Stimulated activated CD4-positive, alpha-beta T cell treated with anti-CD3 and anti-CD28 coated beads, Interleukin-15, amount 100 ng/mL, for 48 hours (primary cell): ENCODE measurements at regions not wholly inside any gene's neighbourhood (a gene's known extent, or its start where the extent isn't known, plus 50 kb on each side); places are given as distances from the start of the nearest gene placed in this dataset.

Experiments
- DNase-seq, 2 donors: peaks; one replicate each; pipeline ENCODE4 v3.0.0-alpha.2; 2020; ENCODE audit warnings: low read depth in 2 of 2

DNA sequence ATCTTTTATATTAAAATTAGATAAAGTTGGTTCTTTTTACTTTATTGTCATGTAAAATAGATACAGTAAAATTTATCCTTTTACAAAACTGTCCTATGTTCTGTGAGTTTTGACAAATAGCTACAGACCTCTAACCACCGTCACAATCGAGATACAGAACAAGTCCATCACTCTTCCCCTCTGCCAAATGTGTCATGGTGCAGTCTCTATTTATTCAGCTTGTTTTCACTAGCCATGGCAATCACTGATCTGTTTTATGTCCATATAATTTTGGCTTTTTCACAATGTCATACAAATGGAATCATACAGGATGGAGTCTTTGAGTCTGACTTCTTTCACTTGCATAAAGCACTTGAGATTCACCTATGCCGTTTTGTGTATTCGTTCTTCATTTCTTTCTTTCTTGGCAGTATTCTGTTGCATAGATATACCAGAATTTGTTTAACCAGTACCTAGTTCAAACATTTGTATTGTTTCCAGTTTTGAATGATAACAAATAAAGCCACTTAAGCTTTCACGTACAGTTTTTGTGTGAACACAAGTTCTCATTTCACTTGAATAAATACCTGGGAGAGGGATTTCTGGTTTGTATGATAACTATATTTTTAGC is 273.2 kb upstream of the MPDZ start:
- no peak for DNase-seq

DNA sequence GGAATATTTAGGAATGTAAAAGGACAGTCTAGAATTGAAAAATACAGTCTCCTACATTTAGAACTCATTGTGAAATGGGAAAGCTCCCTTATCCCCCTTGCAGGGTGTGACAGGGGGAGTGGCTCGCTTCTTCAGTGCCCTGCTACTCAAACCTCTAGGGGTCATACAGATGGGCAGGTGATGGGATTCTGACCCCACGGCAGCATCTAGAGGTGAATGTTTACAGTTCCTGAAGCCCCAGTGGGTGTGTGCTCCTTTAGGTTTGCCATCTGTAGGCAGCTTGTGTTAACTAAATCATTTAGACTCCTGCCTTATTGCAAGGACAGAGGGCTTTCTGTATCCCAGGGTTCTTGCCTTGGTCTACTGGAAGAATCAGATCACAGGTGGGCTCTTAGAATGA is 271.0 kb upstream of the MPDZ start:
- no peak for DNase-seq

DNA sequence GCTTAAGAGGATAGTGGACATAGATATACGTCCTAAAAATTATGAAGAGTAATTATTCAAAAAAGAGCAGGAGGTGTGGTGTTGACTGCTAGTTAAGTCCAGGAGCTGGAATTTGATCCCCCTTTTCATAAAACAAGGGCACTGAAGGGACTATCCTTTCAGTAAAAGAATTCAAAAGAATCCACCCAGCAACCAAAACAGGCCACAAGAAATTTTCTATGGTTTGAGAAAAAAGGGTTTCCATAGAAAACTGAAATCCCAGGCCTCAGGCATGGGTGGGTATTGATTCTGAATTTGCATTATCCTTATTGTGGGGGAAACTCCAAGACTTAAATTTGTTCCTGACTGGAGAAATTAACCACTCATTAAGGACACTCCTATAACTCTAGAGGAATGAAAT is 269.0 kb upstream of the MPDZ start:
- DNase-seq, result no peak

DNA sequence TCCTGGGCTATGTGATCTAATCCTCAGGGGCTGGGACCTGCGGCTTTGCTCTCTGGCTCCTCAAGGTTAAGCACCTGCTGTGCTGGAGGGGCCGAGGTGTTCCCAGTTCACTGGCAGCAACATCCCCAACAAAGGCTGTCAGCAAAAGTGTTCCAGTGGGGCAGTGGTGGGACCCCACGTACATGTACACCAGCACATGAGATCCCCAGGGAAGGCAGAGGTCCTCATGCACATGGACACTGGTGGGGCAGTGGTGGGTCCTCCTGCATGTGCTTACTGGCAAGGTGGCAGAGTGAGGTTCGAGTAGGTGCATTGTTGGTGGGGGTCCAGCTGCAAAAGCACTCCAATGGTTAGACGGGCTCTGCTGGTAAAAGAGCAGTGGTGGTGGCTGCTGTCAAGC is 255.6 kb upstream of the MPDZ start:
- no peak for DNase-seq

DNA sequence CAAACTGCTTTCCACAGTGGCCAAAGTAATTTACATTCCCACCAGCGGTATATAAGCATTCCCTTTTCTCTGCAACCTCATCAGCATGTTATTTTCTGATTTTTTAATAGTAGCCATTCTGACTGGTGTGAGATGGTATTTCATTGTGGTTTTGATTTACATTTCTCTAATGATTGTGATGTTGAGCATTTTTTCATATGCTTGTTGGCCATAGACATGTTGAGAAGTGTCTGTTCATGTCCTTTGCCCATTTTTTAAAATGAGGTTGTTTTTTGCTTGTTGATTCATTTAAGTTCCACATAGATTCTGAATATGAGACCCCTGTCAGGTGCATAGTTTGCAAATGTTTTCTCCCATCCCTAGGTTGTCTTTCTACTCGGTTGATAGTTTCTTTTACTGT is 254.5 kb upstream of the MPDZ start:
- DNase-seq, result no peak

DNA sequence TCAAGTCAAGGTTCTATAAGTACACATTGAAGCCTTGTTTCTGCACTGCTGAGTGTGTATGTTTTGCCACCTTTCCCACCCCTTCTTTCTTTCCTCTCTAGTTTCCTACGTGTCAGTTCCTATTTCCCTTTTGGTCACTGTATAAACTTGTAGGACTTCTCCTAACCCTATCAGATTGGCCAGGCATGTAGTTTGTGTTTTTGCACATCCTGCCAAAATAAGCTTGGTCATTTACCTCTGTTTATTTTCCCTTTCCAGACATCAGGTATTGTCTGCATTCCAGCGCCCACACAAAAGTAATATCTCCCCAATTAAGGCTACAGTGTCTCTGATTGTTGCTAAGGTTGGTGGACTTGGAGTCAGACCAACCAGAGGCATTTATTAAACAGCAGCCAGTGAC is 252.9 kb upstream of the MPDZ start:
- no peak for DNase-seq

DNA sequence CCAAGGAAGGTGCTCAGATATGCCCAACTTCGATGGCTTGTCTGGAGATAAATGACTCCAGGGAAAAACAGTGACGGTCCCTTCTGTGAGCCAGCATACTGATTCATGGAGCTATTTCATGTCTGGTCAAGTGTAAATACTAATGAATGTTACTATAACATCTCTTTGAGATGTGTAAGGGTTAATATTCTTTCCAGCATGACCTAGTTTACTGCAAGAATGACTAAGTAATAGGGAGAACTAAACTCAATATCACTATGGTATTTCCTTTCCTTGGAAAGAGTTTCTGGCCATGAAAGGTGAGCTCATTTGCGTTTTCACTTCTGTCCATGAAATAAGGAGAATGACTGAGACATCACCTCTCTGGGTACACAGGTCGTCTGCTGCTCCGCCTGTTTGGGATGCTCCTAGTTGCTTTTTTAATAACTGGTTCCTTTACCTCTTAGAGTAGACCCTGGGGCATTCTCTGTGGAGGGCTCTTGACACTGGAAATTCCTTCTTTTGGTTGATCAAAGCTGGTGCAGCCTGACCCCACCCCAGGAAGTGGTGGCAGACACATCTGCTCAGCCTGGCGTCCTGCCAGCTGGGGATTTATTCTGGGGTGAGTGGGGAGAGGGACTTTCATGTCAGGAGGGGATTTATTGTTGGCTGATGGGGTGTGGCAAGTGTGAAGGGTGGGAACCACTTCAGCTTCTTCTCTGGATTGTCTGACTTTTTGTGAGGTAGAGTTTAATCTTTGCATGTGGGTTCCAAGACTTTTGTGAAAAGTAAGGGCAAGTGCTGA is 250.0 kb upstream of the MPDZ start:
- no peak for DNase-seq

DNA sequence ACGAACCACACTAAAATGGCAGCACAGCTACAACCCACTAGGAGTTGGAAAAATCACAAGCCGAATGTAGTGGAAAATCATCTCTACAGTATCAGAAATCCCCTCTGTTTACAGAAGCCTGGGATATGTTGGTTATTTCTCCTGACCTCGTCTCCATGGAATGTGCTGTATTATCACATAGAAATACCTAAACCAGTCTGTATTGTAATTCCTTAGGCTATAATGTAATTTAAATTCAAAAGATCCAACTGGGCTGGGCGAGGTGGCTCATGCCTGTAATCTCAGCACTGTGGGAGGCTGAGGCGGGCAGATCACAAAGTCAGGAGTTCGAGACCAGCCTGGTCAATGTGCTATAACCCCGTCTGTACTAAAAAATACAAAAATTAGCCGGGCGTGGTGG is 244.8 kb upstream of the MPDZ start:
- no peak for DNase-seq

DNA sequence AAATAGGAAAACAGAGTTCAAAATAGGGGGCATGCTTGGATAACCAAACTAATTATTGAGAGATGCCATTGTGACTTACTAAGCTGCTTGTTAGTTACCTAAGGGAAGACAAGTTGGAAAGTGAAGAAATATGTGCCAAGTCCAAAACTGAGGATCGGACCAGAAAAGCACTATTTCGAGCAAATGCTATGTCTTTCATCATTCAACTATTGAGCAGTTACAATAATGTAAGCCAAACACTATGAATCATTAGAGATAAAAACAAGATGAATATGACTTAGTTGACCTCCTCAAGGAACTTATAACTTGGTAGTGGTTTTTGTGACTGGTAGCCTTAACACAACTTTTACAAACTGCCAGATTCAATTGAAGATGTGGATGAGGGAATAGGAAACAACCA is 240.6 kb upstream of the MPDZ start:
- no peak for DNase-seq

DNA sequence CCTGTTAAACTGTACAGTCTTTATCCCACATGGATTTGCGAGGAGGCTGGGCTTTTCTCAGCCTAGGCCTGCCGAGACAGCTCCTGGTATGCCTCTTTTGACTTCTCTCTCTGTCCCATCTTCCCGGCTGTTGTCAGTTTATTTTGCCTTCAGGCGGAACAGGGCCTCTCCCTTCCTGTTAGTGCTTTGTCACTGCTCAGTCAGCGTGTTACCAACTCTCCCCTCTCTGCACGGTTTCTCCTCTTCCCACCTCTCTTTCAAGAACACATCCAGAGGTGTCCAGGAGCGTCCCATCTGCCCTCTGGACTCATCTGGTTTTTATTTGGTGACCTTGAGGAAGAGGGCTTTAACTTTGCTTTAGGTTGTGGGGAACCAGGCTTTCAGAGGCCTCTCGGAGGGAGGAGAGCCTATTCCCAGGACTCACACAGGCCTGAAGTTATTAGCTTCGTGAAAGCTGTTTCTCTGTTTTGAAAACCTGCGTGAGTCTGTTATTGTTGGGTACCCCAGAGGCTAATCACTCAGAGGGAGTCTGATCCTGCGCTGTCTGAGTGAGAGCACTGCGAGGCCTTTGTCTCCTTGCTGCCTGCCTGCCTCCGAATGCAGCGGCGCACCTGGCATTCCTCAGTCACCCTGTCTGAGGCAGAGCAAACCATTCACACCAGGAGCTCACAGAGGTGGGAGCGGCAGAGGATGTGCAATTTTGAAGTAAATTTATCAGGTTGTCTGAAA is 234.4 kb upstream of the MPDZ start:
- no peak for DNase-seq

DNA sequence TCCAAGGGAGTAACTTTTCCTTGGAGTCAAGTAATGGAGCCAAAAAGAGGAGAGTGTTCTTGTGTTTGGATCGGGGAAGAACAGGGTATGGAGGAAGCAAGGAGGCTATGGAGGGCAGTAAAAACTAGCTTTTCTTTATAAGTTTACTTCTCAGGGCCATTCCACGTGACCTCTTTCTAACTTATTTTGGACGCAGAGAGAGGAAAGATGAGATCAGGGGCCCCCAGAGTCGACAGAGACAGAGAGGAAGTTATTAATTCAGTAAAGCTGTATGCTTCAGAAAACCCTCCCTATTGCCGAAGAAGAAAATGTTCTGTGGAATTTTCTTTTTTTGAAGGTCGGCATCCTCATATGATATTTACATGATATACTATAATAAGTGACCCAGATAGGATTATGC is 233.8 kb upstream of the MPDZ start:
- no peak for DNase-seq

DNA sequence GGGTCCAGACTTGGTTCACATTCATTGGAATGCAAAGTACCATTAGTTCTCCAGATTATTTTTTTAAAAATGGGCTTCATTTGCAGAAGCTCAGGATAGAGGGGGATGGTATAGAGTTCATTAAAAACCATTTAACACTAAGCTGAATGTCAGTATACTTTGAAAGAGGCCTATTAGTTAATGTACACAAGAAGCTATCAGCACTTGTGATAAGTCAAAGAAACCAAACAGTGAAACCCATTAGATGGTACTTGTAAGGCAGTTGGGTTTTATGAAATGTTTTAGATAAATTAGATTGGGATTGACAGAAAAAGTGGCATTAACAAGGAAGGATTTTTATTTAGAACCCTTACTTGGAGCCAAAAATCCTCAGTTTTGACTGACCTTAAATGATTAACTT is 229.2 kb upstream of the MPDZ start:
- DNase-seq, result no peak

DNA sequence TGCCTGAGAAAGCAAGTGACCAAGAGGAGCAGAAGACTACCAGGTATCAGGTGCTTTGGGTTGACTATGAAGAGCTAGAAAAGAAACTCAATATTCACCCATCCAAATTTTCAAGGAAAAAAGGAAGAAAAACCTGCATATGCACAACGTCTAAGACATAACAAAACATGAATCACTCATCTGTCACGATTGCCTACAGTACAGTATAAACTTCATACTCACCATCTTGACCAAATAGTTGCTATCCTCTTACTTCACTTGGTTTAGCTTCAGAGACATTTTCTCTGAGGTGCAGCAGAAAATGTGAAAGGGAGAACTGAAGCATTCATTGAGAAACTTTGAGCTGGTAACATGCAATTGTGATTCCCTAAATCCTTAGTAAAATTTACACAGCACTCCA is 228.6 kb upstream of the MPDZ start:
- DNase-seq, result no peak

DNA sequence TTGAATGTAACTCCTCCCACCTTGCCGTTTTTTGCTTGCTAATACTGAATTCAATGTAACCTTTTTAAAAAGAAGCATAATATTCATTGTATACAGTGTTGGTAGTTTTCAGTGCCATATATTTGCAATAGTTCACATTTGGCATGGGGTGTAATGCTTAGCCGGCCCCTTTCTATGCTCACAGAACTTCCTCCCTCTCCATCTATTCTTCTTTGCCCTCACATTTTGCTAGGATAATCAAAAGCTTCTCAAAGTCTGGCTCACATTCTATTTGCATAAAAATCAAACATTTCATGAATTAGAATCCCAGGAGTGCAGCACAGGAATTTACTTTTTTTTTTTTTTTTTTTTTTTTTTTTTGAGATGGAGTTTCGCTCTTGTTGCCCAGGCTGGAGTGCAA is 226.3 kb upstream of the MPDZ start:
- no peak for DNase-seq

DNA sequence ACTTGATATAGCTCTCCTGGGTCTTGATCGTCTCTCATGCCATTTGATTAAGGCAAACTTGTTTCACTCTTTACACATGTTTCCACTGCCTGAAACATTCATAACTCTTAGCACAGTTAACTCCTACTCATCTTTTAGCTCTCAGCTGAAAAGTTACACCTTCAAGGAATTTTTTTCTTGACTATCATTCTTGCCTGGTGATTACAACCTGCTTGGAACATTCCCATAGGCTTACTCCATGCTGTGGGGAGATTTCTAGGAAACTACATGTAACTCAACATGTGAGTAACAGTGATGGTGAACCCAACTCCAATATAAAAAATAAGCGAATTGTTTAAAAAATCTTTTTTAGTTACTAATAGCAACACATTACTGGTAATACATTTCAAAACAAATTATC is 224.1 kb upstream of the MPDZ start:
- DNase-seq, result no peak

DNA sequence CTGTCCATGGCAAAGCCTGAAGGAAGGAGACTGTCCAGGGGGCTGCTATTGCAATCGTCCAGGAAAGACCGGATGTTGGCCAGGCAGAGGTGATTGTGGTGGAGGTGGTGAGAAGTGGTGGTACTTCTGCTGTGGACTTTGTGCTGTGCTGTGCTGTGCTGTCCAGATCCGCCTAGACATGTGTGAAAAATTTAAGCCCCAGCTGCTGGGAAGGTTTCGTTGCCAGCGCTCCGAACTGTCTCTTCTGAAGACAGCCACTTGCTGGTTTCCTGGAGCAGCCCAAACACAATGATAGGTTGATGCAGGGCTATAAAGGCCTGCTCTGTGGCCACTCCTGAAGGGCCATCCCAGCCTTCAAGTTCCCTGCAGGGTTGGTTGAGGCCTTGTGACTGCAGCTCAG is 223.0 kb upstream of the MPDZ start:
- no peak for DNase-seq

DNA sequence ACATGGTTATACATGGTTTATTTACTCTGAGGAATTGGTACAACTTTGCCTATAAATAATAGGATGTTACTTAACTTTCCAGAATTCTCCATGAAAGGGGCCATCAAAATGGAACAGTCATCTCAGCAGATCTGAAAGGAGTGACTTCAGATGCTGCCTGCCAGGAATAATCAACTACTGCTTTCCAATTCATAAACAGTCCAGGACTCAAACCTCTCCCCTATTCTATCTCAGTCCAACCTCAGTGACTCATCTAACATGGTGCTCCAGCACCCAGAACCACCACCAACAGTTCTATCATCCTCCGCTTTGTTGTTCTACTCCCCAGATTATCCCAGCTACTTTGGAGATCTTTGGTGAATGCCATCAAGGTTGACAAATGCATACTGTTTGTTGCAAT is 221.5 kb upstream of the MPDZ start:
- no peak for DNase-seq

DNA sequence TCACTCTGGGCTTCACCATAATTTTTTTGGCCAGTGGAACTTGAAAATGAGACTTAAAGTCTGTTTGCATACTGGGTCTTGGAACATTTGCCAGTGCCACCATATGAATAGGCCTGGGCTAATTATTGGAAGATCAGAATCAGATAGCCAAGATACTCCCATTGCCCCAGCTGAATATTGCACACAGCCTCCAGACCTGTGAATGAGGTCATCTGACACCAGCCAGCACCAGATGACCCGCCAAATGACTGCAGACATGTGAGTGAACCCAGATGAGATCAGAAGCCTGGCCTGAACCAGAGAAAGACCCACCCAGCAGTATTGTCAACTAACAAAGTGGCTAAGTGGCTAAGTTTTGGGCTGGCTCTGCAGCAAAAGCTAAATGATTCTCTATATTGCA is 220.5 kb upstream of the MPDZ start:
- no peak for DNase-seq

DNA sequence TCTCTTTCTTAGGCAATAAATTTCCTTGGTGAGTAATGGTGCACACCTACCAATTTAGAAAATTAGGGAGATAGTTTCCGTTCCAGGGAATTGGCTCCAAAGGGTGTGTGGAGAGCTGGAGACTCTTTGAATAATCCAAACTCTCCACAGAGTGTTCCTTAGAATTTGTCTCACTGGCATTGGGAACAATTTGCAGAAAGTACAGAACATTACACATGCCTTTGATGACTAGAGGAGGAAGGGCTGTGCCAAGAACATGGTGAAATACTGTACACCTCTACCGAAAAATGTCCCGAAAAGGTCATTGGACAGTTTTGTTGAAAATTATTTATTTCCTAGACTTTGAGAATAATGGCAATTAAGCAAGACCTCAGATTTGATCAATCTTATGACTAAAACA is 214.2 kb upstream of the MPDZ start:
- no peak for DNase-seq

DNA sequence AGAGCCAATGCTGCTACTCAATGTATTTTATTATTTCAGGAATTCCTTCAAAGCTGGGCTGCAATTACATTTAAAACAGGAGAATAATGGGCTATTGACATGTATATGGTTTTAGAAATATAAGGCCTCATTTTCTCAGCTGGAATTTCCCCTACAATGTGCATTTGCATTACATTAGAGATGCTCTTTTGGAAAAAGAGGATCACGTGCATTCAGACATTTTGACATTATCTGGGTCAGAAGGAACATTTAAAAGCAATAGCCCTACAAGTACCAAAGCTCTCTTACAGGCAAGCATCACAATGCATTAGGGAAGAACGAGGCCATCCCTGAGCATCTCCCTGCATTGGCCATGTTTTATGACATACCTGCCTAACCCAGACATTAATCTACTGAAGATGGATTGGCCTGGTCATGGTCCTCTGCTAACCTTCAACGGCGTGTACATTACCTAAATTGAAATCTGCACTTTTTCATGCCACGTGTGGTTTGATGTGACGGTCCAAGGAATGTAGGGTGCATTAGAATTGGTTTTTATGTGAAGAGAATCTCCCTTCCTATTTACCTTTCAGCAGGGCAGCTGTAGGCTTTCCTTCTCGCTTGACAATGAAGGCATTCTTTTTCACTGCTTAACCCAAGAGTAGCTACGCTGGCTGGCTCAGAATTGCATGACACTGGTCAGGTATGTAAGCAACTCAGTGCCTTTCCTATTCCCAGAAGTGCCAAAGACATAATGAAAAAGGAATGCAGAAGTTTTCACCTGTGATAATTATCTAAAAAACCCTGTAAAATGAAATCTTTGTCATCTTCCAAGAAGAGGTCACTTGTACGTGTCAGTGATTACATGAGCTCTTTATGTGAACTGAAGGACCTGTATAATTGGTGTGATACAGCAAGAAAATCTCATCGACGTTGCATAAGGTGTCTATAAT is 212.3 kb upstream of the MPDZ start:
- DNase-seq, result no peak

DNA sequence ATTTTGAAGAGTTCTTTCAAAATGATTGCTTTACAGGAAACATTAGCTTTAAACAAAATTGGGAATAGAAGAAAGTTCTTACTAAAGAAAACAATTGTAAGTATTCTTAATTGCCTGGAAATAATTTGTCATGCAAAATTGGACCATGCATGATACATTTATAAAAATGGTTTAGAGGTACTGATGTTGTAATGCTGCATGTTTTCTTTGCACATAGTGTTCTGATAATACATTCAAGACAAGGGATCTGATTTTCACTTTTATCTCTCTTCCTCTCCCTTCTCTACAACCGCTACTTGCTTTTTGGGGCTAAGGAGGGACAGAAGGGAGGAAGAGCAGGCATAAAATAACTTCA is 211.6 kb upstream of the MPDZ start:
- no peak for DNase-seq

DNA sequence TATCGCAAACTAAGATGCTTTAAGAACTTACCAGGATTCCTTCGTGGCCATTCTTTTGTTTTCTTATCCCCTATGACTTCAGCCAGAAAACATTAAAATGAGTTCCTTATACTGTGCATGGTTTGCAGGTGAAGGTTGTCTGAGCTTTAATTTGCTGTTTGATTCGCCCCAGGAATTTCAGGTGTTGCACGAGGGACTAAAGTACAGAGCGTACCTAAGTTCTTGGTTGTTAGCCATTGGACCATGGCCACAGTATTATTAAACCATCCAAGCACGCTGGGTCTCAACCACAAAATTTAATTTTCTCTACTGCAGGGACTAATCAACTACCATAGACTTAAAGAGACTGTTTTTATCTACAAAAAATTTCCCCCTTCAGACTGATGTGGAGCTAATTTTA is 208.4 kb upstream of the MPDZ start:
- DNase-seq, result no peak
